ENCODE measurements at regions not wholly inside any gene's neighbourhood (a gene's known extent, or its start where the extent isn't known, plus 50 kb on each side); places are given as distances from the start of the nearest gene placed in this dataset.

GRCh38 chr18:27250471-27250870 is 65.4 kb upstream of the CHST9 start:
- FAIRE-seq = no peak

- no peak for FAIRE-seq
Measured at GRCh38 chr18:27249933-27250332, 64.8 kb upstream of the CHST9 start.

- FAIRE-seq = no peak
Measured at GRCh38 chr18:27244259-27244658, 59.2 kb upstream of the CHST9 start.

- FAIRE-seq = no peak
Measured at GRCh38 chr18:27242392-27243047, 57.4 kb upstream of the CHST9 start.

GRCh38 chr18:27240383-27240782 is 55.3 kb upstream of the CHST9 start:
- FAIRE-seq = no peak

- no peak for FAIRE-seq
Measured at GRCh38 chr18:27239669-27240068, 54.6 kb upstream of the CHST9 start.

- FAIRE-seq = no peak
Measured at GRCh38 chr18:27235218-27235870, 50.2 kb upstream of the CHST9 start.
